SK-N-SH (cell line): ENCODE measurements at regions not wholly inside any gene's neighbourhood (a gene's known extent, or its start where the extent isn't known, plus 50 kb on each side); places are given as distances from the start of the nearest gene placed in this dataset.

Source experiments
- CTCF ChIA-PET: fragments of 300-600, 350-600 bp; formaldehyde crosslinking; extraction: SDS; loops from one replicate; lab custom pipeline; 2021; lab: Yijun Ruan, JAX
- POLR2A ChIA-PET: fragments of 350-600 bp; sonication (Branson Sonifier 250); formaldehyde crosslinking; extraction: SDS; loops from one replicate; lab custom pipeline; 2020; ENCODE audit warnings: antibody characterized with exemption, inconsistent platforms; lab: Yijun Ruan, JAX
- DNase-seq: peaks from one replicate; pipeline ENCODE4 v3.0.0; 2012
- H2AFZ ChIP-seq: fragments of 200-600 bp; sonication (generic); 2 replicates; pipeline ENCODE4 v1.8.1; 2016; ENCODE audit warnings: antibody characterized with exemption, mild to moderate bottlenecking, low read depth
- H3F3A ChIP-seq: fragments of 200-600 bp; sonication (generic); replicated peaks from 2 replicates; pipeline ENCODE3; 2016; ENCODE audit warnings: antibody characterized with exemption, mild to moderate bottlenecking; ENCODE audit not compliant: insufficient read depth
- H3K27ac ChIP-seq, 2 experiments: fragments of 200-500 bp in 1 of 2; fragments of 200-600 bp in 1 of 2; sonication (Bioruptor generic) in 1 of 2; sonication (generic), shearing (Covaris generic) in 1 of 2; 2 replicates each; pipeline versions ENCODE4 v1.5.1 to v1.6.1; 2014 to 2016; ENCODE audit warnings: low read depth in 2 of 2, inconsistent platforms in 1 of 2, low read length in 1 of 2, mild to moderate bottlenecking in 1 of 2, mixed read lengths in 1 of 2
- H3K27me3 ChIP-seq: fragments of 200-600 bp; sonication (generic), shearing (Covaris generic); 2 replicates; pipeline ENCODE4 v1.6.1; 2016; ENCODE audit warnings: mixed run types; ENCODE audit not compliant: insufficient read depth
- H3K36me3 ChIP-seq, 2 experiments: fragments of 200-500 bp in 1 of 2; fragments of 200-600 bp in 1 of 2; sonication (Bioruptor generic) in 1 of 2; sonication (generic) in 1 of 2; replicated peaks in 1 of 2; 2 replicates each; pipeline versions ENCODE3 to v1.5.1; 2014 to 2016; ENCODE audit warnings: low read length in 1 of 2, mild to moderate bottlenecking in 1 of 2; ENCODE audit not compliant: insufficient read depth in 2 of 2, control insufficient read depth in 1 of 2
- H3K4me1 ChIP-seq, 2 experiments: fragments of 200-500 bp in 1 of 2; fragments of 200-600 bp in 1 of 2; sonication (Bioruptor generic) in 1 of 2; sonication (generic), shearing (Covaris generic) in 1 of 2; 2 replicates each; pipeline versions ENCODE4 v1.5.1 to v1.6.1; 2014 to 2016; ENCODE audit warnings: low read depth in 1 of 2, low read length in 1 of 2, mixed run types in 1 of 2; ENCODE audit not compliant: insufficient read depth in 2 of 2, control insufficient read depth in 1 of 2
- H3K4me2 ChIP-seq: fragments of 200-600 bp; sonication (generic), shearing (Covaris generic); 2 replicates; pipeline ENCODE4 v1.6.1; 2017; ENCODE audit warnings: mixed run types
- H3K4me3 ChIP-seq, 2 experiments: fragments of 200-500 bp in 1 of 2; fragments of 200-600 bp in 1 of 2; sonication (Bioruptor generic) in 1 of 2; sonication (generic), shearing (Covaris generic) in 1 of 2; 2 replicates each; pipeline versions ENCODE4 v1.5.1 to v1.8.1; 2014 to 2016; ENCODE audit warnings: low read depth in 2 of 2, inconsistent platforms in 1 of 2, low read length in 1 of 2, mild to moderate bottlenecking in 1 of 2, mixed read lengths in 1 of 2, moderate library complexity in 1 of 2
- H3K79me2 ChIP-seq: fragments of 200-600 bp; sonication (generic); 2 replicates; pipeline ENCODE4 v1.8.1; 2017; ENCODE audit warnings: mild to moderate bottlenecking; ENCODE audit not compliant: insufficient read depth
- H3K9ac ChIP-seq: fragments of 200-600 bp; sonication (generic); 2 replicates; pipeline ENCODE4 v1.6.1; 2017; ENCODE audit warnings: mixed run types
- H3K9me2 ChIP-seq: fragments of 200-600 bp; sonication (generic); 2 replicates; pipeline ENCODE4 v1.6.1; 2017; ENCODE audit warnings: mixed run types
- H3K9me3 ChIP-seq: fragments of 200-600 bp; sonication (generic); 2 replicates; pipeline ENCODE4 v1.6.1; 2017; ENCODE audit warnings: mixed run types, mild to moderate bottlenecking, moderate library complexity
- H4K20me1 ChIP-seq: fragments of 200-600 bp; sonication (generic); 2 replicates; pipeline ENCODE4 v1.6.1; 2017; ENCODE audit warnings: mild to moderate bottlenecking, mixed run types; ENCODE audit not compliant: insufficient read depth
- CHD2 ChIP-seq: fragments of 150-350 bp; IDR thresholded peaks from 2 replicates; pipeline ENCODE4 v1.6.1; 2018; ENCODE audit warnings: low read length; ENCODE audit not compliant: partially characterized antibody
- EP300 ChIP-seq, 2 experiments: IDR thresholded peaks; 2 replicates each; pipeline versions ENCODE4 v1.4.0 to v1.6.1; 2012; ENCODE audit warnings: borderline replicate concordance in 1 of 2, low read depth in 1 of 2, low read length in 1 of 2
- FOXJ3 ChIP-seq: sonication (generic); formaldehyde crosslinking; IDR thresholded peaks from 2 replicates; pipeline ENCODE4 v1.5.1; 2020; ENCODE audit warnings: mild to moderate bottlenecking, missing genetic modification reagents
- NRF1 ChIP-seq: IDR thresholded peaks from 2 replicates; pipeline ENCODE4 v1.6.1; 2012; ENCODE audit warnings: low read depth, mild to moderate bottlenecking, low read length
- RAD21 ChIP-seq: IDR thresholded peaks from 2 replicates; pipeline ENCODE4 v1.6.1; 2012; ENCODE audit warnings: mild to moderate bottlenecking, low read length
- RFX5 ChIP-seq: IDR thresholded peaks from 2 replicates; pipeline ENCODE4 v1.6.1; 2012; ENCODE audit warnings: mild to moderate bottlenecking, improper control_type of control experiment, low read length
- SMC3 ChIP-seq: IDR thresholded peaks from 2 replicates; pipeline ENCODE4 v1.6.1; 2012; ENCODE audit warnings: low read depth, low read length, improper control_type of control experiment
- TEAD4 ChIP-seq: IDR thresholded peaks from 2 replicates; pipeline ENCODE4 v1.4.0; 2012; ENCODE audit warnings: mild to moderate bottlenecking, borderline replicate concordance; ENCODE audit not compliant: insufficient read depth
- YY1 ChIP-seq: IDR thresholded peaks from 2 replicates; pipeline ENCODE4 v1.4.0; 2012; ENCODE audit warnings: low read depth, mild to moderate bottlenecking
- WGBS: methylation state at CpG from one replicate; pipeline ENCODE4 v1.1.6; 2017; ENCODE audit warnings: low lambda C conversion rate; 5-methylcytosine and 5-hydroxymethylcytosine counted together
- TF ChIP-seq, protein P1 (sequence below): IDR thresholded peaks from 2 replicates; pipeline ENCODE4 v1.4.0; 2012; ENCODE audit warnings: low read depth
- TF ChIP-seq, protein P2 (sequence below): IDR thresholded peaks from 2 replicates; pipeline ENCODE4; 2012
- TF ChIP-seq, protein P3 (sequence below): IDR thresholded peaks from 2 replicates; pipeline ENCODE4 v1.4.0; 2012; ENCODE audit warnings: low read depth, borderline replicate concordance
- TF ChIP-seq, protein P4 (sequence below): IDR thresholded peaks from 2 replicates; pipeline ENCODE4 v1.6.1; 2012; ENCODE audit warnings: mild to moderate bottlenecking, low read depth, low read length, moderate library complexity
- TF ChIP-seq, protein P5 (sequence below): fragments of 150-350 bp; IDR thresholded peaks from 2 replicates; pipeline ENCODE4 v1.6.1; 2017; ENCODE audit warnings: antibody characterized with exemption, low read length, low read depth, borderline replicate concordance

DNA sequence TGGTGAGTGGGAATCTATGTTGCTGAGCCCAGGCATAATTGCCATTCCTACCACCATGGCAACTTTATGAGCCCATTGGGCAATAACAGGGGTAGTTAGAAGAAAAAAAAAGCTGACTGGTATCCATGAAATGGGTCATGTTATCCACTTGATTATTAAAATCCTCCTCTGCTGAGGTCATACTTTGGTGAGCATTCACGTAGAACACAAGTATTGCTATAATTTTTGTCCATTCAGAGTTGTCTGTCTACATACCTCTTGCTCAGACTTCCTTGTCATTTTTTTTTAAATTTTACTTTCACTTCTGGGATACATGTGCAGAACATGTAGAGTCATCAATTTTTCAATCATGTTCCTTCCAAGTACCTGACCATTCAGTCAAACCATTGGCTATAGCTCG is 780.8 kb upstream of the ARRDC3 start:
- TF ChIP-seq, protein P1, sequence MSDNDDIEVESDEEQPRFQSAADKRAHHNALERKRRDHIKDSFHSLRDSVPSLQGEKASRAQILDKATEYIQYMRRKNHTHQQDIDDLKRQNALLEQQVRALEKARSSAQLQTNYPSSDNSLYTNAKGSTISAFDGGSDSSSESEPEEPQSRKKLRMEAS, result no peak
- TF ChIP-seq FOXJ3 (CRISPR knock-in tag), result no peak
- no peak for TF ChIP-seq SMC3
- no peak for TF ChIP-seq TEAD4
- TF ChIP-seq, all 33 proteins: peak for 0
- no peak overlapping the region for H2AFZ ChIP-seq
- H3F3A ChIP-seq, result no peaks in the 10 kb centered on the region
- WGBS, result 79% methylated on average over 2 of the region's 2 CpGs
- H3K9me3 ChIP-seq, result no peaks in the 10 kb centered on the region
- H3K79me2 ChIP-seq, result no peaks in the 10 kb centered on the region
- H3K9ac ChIP-seq, result no peak overlapping the region
- H3K27me3 ChIP-seq, result no peaks in the 10 kb centered on the region
- ChIA-PET POLR2A (no interaction called here), CTCF (no interaction called here)
- no peaks in the 10 kb centered on the region for H3K9me2 ChIP-seq
- H3K4me3 ChIP-seq, result no peak overlapping the region
- no peak overlapping the region for H3K27ac ChIP-seq
- no peaks in the 10 kb centered on the region for H3K4me1 ChIP-seq
- no peaks in the 10 kb centered on the region for H4K20me1 ChIP-seq
- no peaks in the 10 kb centered on the region for H3K36me3 ChIP-seq
- DNase-seq, result no peak
- H3K4me2 ChIP-seq, result no peak overlapping the region

DNA sequence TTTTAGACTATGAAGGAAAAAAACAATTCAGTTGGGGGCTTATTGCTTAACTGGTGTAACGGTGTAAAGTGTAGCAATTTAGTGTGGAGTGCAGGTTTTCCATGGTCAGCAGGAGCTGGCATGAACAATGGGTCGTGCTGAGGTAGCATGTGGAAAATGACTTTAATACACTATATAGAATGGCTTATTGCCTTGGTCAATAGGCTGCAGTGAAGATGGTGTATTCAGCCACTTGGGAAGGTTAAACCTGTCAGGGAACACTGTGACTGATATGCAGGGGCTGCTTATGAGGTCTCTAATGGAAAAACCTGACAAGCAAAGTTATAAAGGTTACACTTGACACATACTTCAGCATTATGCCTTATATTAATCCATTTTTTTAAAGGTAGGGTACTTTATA is 764.7 kb upstream of the ARRDC3 start:
- no peaks in the 10 kb centered on the region; the same call in 1 of the 2 replicates for H3K9me2 ChIP-seq
- H3F3A ChIP-seq, result peaks cover 3% of the 10 kb centered on the region
- H3K4me3 ChIP-seq, result no peak overlapping the region
- TF ChIP-seq FOXJ3 (CRISPR knock-in tag) (no peak), CHD2 (no peak), YY1 (no peak), RAD21 (no peak)
- TF ChIP-seq, protein P2, sequence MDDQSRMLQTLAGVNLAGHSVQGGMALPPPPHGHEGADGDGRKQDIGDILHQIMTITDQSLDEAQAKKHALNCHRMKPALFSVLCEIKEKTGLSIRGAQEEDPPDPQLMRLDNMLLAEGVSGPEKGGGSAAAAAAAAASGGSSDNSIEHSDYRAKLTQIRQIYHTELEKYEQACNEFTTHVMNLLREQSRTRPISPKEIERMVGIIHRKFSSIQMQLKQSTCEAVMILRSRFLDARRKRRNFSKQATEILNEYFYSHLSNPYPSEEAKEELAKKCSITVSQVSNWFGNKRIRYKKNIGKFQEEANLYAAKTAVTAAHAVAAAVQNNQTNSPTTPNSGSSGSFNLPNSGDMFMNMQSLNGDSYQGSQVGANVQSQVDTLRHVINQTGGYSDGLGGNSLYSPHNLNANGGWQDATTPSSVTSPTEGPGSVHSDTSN, result no peak
- TF ChIP-seq, protein P3, sequence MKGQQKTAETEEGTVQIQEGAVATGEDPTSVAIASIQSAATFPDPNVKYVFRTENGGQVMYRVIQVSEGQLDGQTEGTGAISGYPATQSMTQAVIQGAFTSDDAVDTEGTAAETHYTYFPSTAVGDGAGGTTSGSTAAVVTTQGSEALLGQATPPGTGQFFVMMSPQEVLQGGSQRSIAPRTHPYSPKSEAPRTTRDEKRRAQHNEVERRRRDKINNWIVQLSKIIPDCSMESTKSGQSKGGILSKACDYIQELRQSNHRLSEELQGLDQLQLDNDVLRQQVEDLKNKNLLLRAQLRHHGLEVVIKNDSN, result no peak
- CTCF ChIA-PET, result no interaction called here
- H2AFZ ChIP-seq, result no peak overlapping the region
- no peak overlapping the region for H3K27ac ChIP-seq
- peaks cover 0 to 3% of the 10 kb centered on the region in 2 experiments; a peak in 1 of 4 replicates for H3K4me1 ChIP-seq
- H3K9me3 ChIP-seq, result no peaks in the 10 kb centered on the region
- H3K79me2 ChIP-seq, result no peaks in the 10 kb centered on the region
- no peaks in the 10 kb centered on the region for H4K20me1 ChIP-seq
- H3K4me2 ChIP-seq, result no peak overlapping the region
- POLR2A ChIA-PET, result no interaction called here
- no peak for DNase-seq
- no peak overlapping the region for H3K9ac ChIP-seq
- H3K27me3 ChIP-seq, result no peaks in the 10 kb centered on the region
- WGBS, result 74% methylated on average over 2 of the region's 2 CpGs
- H3K36me3 ChIP-seq, result no peaks in the 10 kb centered on the region

DNA sequence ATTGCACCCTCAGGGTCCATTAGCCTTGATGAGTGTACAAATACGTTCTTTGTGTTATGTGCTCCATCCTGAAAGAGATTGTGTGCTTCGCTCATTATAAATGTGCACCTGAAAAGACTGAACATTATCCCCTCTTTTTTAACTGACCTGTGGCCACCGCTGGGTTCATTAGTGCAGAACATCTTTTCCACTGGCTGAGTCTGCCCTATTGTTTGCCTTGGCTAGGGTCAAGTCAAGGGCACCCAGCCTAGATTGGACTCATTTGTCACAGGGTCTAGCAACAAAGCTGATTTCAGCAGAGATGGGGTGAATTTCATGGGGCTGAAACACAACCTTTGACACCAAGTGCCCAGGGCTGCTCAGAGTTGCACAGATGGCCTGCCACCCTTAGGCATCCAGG is 764.1 kb upstream of the ARRDC3 start:
- peaks cover 0 to 3% of the 10 kb centered on the region in 2 experiments; a peak in 1 of 4 replicates for H3K4me1 ChIP-seq
- H3K9me2 ChIP-seq, result no peaks in the 10 kb centered on the region; the same call in 1 of the 2 replicates
- H3F3A ChIP-seq, result peaks cover 3% of the 10 kb centered on the region
- no peaks in the 10 kb centered on the region for H3K79me2 ChIP-seq
- H3K4me2 ChIP-seq, result no peak overlapping the region
- no peak overlapping the region for H3K4me3 ChIP-seq
- ChIA-PET POLR2A (no interaction called here), CTCF (no interaction called here)
- no peak overlapping the region for H3K9ac ChIP-seq
- WGBS, result 91% methylated on average over 3 of the region's 3 CpGs
- H2AFZ ChIP-seq, result no peak overlapping the region
- no peaks in the 10 kb centered on the region for H3K9me3 ChIP-seq
- no peaks in the 10 kb centered on the region for H4K20me1 ChIP-seq
- H3K27ac ChIP-seq, result no peak overlapping the region
- no peak for DNase-seq
- no peaks in the 10 kb centered on the region for H3K36me3 ChIP-seq
- H3K27me3 ChIP-seq, result no peaks in the 10 kb centered on the region
- TF ChIP-seq, protein P4, sequence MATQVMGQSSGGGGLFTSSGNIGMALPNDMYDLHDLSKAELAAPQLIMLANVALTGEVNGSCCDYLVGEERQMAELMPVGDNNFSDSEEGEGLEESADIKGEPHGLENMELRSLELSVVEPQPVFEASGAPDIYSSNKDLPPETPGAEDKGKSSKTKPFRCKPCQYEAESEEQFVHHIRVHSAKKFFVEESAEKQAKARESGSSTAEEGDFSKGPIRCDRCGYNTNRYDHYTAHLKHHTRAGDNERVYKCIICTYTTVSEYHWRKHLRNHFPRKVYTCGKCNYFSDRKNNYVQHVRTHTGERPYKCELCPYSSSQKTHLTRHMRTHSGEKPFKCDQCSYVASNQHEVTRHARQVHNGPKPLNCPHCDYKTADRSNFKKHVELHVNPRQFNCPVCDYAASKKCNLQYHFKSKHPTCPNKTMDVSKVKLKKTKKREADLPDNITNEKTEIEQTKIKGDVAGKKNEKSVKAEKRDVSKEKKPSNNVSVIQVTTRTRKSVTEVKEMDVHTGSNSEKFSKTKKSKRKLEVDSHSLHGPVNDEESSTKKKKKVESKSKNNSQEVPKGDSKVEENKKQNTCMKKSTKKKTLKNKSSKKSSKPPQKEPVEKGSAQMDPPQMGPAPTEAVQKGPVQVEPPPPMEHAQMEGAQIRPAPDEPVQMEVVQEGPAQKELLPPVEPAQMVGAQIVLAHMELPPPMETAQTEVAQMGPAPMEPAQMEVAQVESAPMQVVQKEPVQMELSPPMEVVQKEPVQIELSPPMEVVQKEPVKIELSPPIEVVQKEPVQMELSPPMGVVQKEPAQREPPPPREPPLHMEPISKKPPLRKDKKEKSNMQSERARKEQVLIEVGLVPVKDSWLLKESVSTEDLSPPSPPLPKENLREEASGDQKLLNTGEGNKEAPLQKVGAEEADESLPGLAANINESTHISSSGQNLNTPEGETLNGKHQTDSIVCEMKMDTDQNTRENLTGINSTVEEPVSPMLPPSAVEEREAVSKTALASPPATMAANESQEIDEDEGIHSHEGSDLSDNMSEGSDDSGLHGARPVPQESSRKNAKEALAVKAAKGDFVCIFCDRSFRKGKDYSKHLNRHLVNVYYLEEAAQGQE, result no peak
- TF ChIP-seq FOXJ3 (CRISPR knock-in tag) (no peak), EP300 (IDR thresholded peaks at IDR 0.05; ENCODE audit: borderline replicate concordance in 1 of 2, low read depth in 1 of 2, low read length in 1 of 2) (no peak), SMC3 (no peak), RAD21 (no peak), NRF1 (no peak), RFX5 (no peak)
- TF ChIP-seq, protein P5, sequence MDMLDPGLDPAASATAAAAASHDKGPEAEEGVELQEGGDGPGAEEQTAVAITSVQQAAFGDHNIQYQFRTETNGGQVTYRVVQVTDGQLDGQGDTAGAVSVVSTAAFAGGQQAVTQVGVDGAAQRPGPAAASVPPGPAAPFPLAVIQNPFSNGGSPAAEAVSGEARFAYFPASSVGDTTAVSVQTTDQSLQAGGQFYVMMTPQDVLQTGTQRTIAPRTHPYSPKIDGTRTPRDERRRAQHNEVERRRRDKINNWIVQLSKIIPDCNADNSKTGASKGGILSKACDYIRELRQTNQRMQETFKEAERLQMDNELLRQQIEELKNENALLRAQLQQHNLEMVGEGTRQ, result no peak
